Activated CD4-positive, alpha-beta T cell treated with anti-CD3 and anti-CD28 coated beads for 4 hours (primary cell): ENCODE measurements at regions not wholly inside any gene's neighbourhood (a gene's known extent, or its start where the extent isn't known, plus 50 kb on each side); places are given as distances from the start of the nearest gene placed in this dataset.
"Not testable (repeated sequence)": the region's sequence is repeated elsewhere in the genome, so short reads cannot be mapped to it uniquely, and the experiment has no call there.

Source experiments
- DNase-seq, 2 donors: peaks; one replicate each; pipeline ENCODE4 v3.0.0-alpha.2; 2020

DNA sequence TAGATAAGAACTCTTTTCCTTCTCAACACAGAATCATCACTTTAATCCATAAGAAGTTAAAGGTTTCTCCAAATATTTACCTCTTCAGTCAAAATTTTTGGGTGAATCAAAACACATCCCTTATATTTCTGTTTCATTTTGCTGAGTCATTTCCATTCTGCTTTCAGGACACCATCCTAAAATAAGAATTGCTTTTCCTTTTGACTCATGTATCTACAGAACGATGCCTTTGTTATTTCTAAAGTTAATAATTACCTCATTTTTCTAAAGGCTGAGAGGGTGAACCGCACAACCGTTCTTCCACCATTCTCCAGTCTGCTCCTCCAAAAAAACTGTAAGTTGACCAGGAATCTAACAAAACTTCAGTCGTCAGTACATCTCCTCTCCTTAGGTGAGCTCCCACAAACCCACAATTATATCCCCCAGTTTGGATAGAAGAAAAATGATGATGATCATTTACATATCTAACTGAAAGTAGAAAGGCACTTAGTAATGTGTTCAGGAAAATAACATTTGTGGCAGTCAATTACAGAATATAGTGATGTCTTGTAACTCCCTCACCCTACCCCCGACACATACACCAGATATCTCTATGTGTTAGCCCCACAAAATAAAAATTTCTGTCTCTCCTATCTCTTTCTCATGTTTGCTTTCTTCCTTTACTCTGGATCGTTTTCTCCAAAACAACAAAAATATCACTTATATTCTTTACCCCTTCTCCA lies 162.5 kb downstream of the RAD51AP2 start:
- DNase-seq: no peak

GRCh38 chr2:17353263-17353662 lies 165.0 kb downstream of the RAD51AP2 start:
- no peak for DNase-seq

GRCh38 chr2:17342692-17343091 lies 175.5 kb downstream of the RAD51AP2 start:
- DNase-seq: not testable (repeated sequence)

DNA sequence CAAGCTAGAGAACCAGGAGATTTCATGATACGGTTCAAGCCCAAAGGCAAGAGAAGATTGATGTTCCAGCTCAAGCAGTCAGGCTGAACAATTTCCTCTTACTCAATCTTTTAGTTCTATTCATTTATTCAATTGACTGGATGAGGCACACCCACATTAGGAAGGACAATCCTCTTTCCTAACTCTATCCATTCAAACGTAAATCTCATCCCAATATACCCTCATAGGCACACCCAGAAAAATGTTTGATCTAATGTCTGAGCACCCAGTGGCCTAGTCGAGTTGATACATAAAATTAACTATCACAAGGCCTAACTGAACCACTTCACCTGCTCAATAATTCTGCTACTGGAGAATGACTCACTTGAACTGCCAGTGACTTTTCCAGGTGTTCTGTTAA lies 180.7 kb downstream of the RAD51AP2 start:
- DNase-seq: no peak

DNA sequence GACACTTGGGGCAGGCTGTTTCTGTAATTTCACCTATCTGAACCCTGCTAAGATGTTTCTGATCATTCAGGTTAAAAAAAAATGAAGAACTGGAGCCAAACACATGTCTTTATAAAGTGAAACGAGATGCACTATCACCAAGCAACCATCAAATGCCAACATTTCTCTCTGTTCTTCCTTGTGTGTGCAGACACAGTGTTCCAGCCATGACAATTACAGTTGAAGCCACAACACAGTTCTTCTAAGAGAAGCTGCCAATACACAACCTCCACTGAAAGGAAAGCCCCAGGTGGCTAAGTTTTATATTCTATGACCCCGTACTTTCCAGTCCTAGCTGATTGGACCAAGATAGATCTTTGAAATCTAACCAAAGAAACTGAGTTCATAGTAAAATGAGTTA lies 181.8 kb downstream of the RAD51AP2 start:
- no peak for DNase-seq

DNA sequence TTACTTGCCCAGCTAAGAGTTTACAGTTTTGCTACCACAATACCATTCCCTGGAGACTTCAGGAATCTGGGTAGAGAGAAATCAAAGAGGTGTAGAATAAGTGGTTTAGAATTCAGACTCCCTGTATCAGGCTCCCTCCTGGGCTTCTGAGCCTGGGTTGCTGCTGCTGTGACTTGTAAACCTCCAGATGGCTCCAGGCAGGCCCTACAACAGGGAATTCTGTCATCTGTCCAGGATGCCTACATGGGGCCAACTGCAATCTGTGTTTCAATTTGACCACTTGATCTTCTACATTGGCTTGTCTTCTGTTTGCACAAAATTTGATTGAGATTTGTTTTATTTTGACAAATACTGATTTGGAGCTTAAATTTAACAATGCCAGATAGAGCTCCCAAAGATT lies 183.9 kb downstream of the RAD51AP2 start:
- DNase-seq: no peak

DNA sequence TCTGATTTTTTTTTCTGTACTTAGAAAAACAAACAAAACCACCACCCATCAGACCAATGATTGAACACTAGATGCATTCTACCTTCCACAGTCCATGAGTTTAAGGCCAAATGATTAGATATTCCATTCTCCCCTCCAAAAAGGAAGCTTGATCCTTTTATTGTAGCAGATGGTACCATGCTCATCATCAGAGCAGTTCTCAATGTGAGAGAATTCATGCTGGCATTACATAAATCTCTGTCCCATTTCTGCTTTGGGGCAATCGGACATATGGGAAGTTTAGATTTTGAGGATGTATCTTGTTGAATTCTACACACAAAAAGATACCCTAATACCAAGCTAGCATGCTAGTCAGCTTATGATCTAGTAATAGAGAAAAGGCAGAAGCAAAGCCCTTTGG lies 186.6 kb downstream of the RAD51AP2 start:
- DNase-seq: no peak

DNA sequence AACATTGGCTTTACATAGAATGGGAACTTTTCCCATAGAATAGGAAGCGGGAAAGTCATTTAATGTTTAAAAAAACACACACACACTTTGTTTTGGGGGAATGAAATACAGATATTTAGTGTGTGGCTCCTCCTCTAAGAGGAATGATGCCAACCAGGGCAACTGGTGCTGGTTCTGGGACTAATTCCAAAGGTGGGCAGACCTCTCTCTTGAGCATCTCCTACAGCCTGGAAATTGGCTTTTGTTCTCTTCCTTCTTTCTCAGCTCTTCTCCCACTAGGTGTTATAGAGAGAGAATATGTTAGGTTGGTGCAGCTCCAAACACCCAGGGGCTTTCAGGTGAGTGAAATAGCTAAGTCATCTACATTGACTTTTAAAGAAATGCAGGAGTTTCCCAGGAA lies 190.1 kb downstream of the RAD51AP2 start:
- DNase-seq: no peak

DNA sequence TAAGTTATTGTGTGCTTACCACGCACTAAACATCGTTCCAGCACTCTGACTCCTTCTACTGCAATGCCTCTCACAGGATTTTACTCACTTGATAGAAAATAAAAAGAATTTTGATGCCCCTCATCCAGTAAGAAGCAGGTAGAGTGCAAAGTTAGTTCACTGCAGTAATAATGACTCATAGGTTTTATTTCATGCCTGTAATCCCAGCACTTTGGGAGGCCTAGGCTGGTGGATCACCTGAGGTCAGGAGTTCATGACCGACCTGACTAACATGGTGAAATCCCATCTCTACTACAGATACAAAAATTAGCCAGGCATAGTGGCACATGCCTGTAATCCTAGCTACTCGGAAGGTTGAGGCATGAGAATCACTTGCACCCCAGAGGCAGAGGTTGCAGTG lies 190.6 kb downstream of the RAD51AP2 start:
- no peak for DNase-seq

DNA sequence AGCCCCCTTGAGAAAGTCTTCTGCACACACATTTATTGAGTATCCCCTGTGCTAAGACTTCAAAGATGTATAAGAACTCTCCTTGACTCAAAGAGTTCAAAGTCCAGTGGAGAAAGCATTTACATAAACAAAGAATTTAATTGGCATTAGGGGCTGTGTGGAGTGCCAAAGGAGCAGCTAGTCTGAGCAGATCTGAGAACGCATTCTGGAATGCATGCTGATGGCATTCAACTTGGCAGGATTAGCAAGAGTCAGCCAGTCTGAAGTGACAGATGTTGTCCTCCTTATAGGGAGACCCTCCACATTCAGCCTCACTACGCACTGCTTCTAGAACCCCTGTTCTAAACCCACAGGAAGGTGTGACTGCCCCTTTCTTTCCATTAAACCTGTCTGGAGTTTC lies 191.5 kb downstream of the RAD51AP2 start:
- no peak for DNase-seq

DNA sequence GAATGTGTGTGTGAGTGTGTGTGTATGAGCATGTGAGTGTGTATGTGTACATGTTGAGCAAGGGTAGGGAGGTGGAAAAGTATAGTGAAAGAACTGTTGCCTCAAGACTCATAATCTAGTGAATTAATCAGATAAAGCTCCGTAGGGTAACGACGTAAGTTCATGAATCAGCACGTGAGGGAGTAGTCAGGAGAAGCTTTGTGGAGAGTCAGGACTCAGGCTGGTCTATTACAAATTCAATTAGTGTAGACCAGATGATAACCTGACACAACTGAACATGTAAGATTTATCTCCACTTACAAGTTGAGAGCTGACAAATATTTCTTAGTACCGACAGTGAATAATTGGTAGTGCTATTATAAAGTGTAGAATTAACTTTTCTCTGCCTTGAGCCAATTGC lies 194.5 kb downstream of the RAD51AP2 start:
- no peak for DNase-seq

DNA sequence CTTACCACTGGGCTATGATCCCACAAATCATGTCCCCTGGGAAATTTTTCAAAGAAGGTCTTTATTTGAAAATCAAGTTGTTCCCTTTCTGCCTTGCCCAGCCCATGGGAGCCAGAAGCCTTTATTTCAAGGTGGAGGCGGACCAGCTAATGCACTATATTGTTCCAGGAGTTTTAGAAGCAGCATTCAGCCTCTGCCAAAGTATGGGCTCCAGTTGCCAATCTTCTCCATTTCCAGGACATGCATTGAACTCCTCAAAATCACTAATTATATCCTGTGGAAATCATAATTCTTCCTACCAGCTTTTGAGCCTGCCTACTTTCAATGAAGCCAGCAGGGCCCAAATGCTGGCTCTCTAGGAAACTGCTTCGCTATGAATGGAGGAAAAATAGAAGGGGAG lies 195.8 kb downstream of the RAD51AP2 start:
- DNase-seq: no peak

DNA sequence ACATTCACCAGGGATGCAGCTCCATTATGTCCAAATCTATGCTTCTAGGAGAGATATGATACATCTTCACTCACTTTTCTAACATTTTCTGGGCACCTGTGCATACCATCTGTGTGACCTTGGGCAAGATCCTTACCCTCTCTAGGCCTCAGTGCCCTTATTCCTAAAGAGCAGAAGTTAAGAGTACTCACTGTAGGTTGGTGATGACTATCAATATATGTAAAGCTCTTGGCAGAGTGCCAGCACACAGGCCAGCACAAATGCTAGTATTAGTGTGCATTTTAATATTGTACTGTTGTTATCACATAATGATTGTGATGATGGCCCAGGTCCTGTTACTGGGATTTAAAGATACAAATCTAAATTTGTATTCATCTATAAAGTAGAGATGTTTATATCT lies 199.2 kb downstream of the RAD51AP2 start:
- no peak for DNase-seq

GRCh38 chr2:17318013-17318412 lies 200.2 kb downstream of the RAD51AP2 start:
- DNase-seq: no peak

DNA sequence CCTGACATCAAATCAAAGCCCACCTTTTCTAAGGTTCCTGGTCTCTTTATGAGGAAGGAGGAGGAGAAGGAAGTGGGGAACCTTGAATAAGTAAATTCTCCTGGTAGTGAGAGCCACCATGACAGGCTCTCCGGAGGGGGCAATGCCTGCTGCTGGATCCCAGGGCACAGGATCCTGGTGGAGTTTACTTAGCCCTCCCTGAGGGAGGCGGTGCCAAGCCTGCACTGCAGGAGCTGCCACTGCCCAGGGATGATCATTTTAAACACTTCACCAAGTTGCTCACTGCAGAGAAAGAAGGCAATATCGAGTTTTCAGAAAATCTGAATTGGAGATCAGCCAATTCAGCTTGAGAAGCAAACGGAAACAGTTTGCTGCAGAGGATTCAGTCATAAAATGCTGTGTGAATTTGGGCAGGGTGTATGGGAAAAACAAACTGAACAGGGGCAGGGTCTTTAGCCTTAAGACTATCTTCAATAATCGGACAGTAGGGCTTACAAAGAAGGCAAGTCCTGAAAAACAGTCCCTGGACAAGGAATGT lies 200.7 kb downstream of the RAD51AP2 start:
- no peak for DNase-seq

DNA sequence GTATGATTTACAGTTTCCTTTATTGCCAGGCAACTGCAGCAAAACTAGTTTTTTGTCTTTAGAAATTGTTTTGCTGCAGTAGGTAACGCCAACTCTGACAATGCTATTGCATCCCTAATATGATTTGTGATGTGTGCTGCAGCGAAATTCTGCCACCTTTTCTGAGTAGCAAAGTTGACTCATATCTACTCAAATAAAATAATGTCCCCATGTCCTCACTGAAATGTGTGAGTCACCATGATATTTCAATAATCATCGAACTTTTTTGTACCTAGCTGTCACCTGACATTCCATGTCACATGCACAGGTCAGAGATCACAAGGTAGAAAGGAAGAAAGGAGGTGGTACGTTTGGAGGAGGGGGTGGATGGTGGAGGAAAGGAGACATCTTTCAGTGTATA lies 205.0 kb downstream of the RAD51AP2 start:
- no peak for DNase-seq

DNA sequence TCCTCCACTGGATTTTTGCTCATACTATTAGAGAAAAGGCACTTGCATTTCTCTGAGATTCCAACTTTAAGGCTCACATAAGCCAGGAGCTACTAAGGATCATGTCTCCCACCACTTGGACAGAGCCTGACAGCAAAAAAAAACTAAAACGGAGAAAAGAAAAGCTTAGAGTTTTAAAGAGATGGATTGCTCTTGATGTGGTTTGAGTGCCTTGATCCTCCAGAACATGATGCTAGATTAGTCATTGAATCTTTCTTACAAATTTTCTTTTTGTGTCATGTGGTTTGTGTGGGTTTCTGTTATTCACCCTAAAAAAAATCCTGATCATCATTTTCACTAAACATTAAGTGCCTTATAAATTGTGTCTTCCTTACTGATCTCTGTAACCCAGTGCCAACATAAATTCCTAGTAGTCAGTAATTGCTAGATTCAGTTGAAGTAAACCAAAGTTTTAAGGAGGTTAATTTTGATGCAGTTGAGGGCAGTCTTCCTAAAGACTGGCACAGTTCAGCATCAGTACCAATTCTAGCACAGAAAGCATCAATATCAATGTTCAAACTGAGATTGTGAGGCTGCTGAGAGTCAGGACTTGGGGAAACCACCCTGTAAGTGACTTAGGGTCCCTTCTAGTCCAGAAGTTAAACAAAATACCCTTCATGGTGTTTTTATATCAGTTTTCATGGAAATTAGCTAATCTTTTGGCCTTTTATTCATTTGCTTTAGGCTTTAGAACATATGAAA lies 206.3 kb downstream of the RAD51AP2 start:
- no peak for DNase-seq

- DNase-seq: no peak
These were observed 207.1 kb downstream of the RAD51AP2 start for GRCh38 chr2:17311106-17311619.

- DNase-seq: no peak
These were observed 208.4 kb downstream of the RAD51AP2 start for GRCh38 chr2:17309741-17310339.

DNA sequence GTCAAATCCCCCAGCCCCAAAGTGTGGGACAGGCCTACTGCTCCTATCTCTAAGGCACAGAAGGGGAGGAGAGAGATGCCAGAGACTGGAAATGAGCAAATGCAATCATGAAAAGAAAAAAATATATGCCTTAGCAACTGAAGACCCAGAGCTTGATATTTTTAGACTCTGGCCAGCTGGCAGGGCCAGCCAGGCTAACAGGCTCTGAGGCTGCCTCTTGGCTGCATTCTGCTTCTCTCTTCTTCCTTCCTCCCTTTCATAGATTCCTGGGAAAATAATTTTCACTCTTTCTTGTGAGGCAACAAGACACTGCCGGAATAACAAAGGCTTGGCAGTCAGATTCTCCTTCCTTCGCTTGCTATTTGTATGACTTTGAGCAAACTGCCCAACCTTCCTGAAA lies 209.1 kb downstream of the RAD51AP2 start:
- no peak for DNase-seq

GRCh38 chr2:17306706-17307105 lies 211.5 kb downstream of the RAD51AP2 start:
- no peak for DNase-seq

DNA sequence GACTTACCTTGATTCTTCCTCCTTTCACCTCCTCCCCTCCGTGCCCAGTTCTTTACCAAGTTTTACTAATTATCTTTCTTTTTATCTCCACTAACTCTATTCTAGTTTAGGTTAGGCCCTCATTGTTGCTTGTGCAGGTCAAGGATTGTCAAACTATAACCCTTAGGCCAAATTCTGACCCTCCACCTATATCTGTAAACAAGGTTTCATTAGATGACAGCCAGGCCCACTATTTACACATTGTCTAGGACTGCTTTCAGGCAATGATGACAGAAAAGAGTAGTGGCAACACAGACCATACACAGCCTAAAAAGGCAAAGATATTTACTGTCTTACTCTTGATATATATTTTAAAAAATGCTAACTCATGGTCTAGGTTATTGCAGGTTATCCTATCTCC lies 212.0 kb downstream of the RAD51AP2 start:
- DNase-seq: no peak

DNA sequence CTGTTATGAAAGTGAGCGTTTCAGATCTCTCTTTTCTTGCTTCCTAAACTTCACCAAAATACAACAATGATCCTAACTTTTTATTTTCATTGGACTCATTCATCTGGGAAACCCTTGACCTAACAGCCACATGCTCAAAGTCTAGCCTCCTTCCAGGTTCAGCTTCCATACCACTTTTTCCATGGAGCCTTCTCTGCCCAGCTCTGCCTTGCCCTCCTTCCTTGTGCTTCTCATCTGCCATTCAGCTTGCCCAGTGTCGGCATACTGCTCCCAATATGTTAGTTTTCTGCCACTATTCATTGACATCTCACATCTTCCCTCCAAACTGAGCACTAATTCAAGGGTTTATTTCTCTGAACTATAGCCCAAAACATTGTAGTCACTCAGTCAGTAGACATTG lies 214.7 kb downstream of the RAD51AP2 start:
- DNase-seq: no peak

GRCh38 chr2:17303054-17303453 lies 215.2 kb downstream of the RAD51AP2 start:
- no peak for DNase-seq
